ENCODE measurements at regions not wholly inside any gene's neighbourhood (a gene's known extent, or its start where the extent isn't known, plus 50 kb on each side); places are given as distances from the start of the nearest gene placed in this dataset.

GRCh38 chr12:58387199-58387598 lies 445.8 kb downstream of the ATP23 start:
- H3K9ac ChIP-seq (ENCODE audit: insufficient read depth, low read length, poor library complexity, severe bottlenecking) = no peak overlapping the region
- no peak for TF ChIP-seq CTCF (IDR thresholded peaks at IDR 0.05)
- no peak overlapping the region for H3K4me2 ChIP-seq (replicated peaks; ENCODE audit: extremely low read depth, low read length, poor library complexity, severe bottlenecking)
- H2AFZ ChIP-seq (ENCODE audit: insufficient read depth, low read depth, low read length, poor library complexity, severe bottlenecking) = no peak overlapping the region
- no peak overlapping the region for H3K4me3 ChIP-seq (replicated peaks in 1 of 3; ENCODE audit: low read depth in 2 of 3, low read length in 3 of 3)
- H3K27ac Mint-ChIP-seq = no peak overlapping the region
- peaks cover 0 to 2% (median 0%) of the 10 kb centered on the region in 7 donors for H3K9me3 Mint-ChIP-seq
- WGBS (ENCODE audit: insufficient coverage) = no CpG with 5 or more reads among the region's 2 CpGs
- no peaks in the 10 kb centered on the region for H3K27me3 ChIP-seq (ENCODE audit: control insufficient read depth in 2 of 2, insufficient read depth in 2 of 2, low read length in 2 of 2)
- no peaks in the 10 kb centered on the region for H3K9me3 ChIP-seq (replicated peaks in 1 of 2; ENCODE audit: control insufficient read depth in 1 of 2, insufficient read depth in 1 of 2, low read length in 2 of 2)
- no peak overlapping the region for H3K27ac ChIP-seq (ENCODE audit: low read depth in 1 of 2, low read length in 2 of 2)
- H3K4me1 Mint-ChIP-seq = no peaks in the 10 kb centered on the region
- H3K79me2 ChIP-seq (ENCODE audit: insufficient read depth, low read length) = no peaks in the 10 kb centered on the region
- no peaks in the 10 kb centered on the region for H3K36me3 Mint-ChIP-seq
- no peaks in the 10 kb centered on the region for H3K36me3 ChIP-seq (replicated peaks in 1 of 2; ENCODE audit: control insufficient read depth in 1 of 2, insufficient read depth in 2 of 2, low read length in 2 of 2)
- H3K4me3 Mint-ChIP-seq = no peak overlapping the region
- no peaks in the 10 kb centered on the region for H3K27me3 Mint-ChIP-seq (ENCODE audit: low read depth in 3 of 3)
- no peak for DNase-seq
- no peaks in the 10 kb centered on the region for H3K4me1 ChIP-seq (ENCODE audit: control insufficient read depth in 1 of 2, insufficient read depth in 2 of 2, low read length in 2 of 2)
- intact Hi-C loops (cut with micrococcal nuclease) = no loop called here
- H4K20me1 ChIP-seq (ENCODE audit: insufficient read depth, low read length) = no peaks in the 10 kb centered on the region

- H3K27me3 Mint-ChIP-seq (ENCODE audit: low read depth in 3 of 3) = no peaks in the 10 kb centered on the region
- 100% methylated on average over 1 of the region's 2 CpGs for WGBS (ENCODE audit: insufficient coverage)
- DNase-seq = no peak
- no peak overlapping the region for H3K27ac Mint-ChIP-seq
- H3K9me3 Mint-ChIP-seq = peaks cover 0 to 2% (median 0%) of the 10 kb centered on the region in 7 donors
- H3K4me3 Mint-ChIP-seq = no peak overlapping the region
- no peaks in the 10 kb centered on the region for H3K36me3 Mint-ChIP-seq
- H3K36me3 ChIP-seq (replicated peaks in 1 of 2; ENCODE audit: control insufficient read depth in 1 of 2, insufficient read depth in 2 of 2, low read length in 2 of 2) = no peaks in the 10 kb centered on the region
- no peak for TF ChIP-seq CTCF (IDR thresholded peaks at IDR 0.05)
- H3K4me1 ChIP-seq (ENCODE audit: control insufficient read depth in 1 of 2, insufficient read depth in 2 of 2, low read length in 2 of 2) = no peaks in the 10 kb centered on the region
- no peak overlapping the region for H3K27ac ChIP-seq (ENCODE audit: low read depth in 1 of 2, low read length in 2 of 2)
- H2AFZ ChIP-seq (ENCODE audit: insufficient read depth, low read depth, low read length, poor library complexity, severe bottlenecking) = no peak overlapping the region
- no peaks in the 10 kb centered on the region for H3K9me3 ChIP-seq (replicated peaks in 1 of 2; ENCODE audit: control insufficient read depth in 1 of 2, insufficient read depth in 1 of 2, low read length in 2 of 2)
- H3K79me2 ChIP-seq (ENCODE audit: insufficient read depth, low read length) = no peaks in the 10 kb centered on the region
- intact Hi-C loops (cut with micrococcal nuclease) = no loop called here
- H3K4me3 ChIP-seq (replicated peaks in 1 of 3; ENCODE audit: low read depth in 2 of 3, low read length in 3 of 3) = no peak overlapping the region
- H3K4me2 ChIP-seq (replicated peaks; ENCODE audit: extremely low read depth, low read length, poor library complexity, severe bottlenecking) = no peak overlapping the region
- H3K4me1 Mint-ChIP-seq = no peaks in the 10 kb centered on the region
- no peaks in the 10 kb centered on the region for H4K20me1 ChIP-seq (ENCODE audit: insufficient read depth, low read length)
- H3K9ac ChIP-seq (ENCODE audit: insufficient read depth, low read length, poor library complexity, severe bottlenecking) = no peak overlapping the region
- H3K27me3 ChIP-seq (ENCODE audit: control insufficient read depth in 2 of 2, insufficient read depth in 2 of 2, low read length in 2 of 2) = no peaks in the 10 kb centered on the region
These were observed 446.9 kb downstream of the ATP23 start for GRCh38 chr12:58388261-58388660.

Data from CD14-positive monocyte (primary cell).